Liver (tissue), 3 donors: ENCODE measurements at regions not wholly inside any gene's neighbourhood (a gene's known extent, or its start where the extent isn't known, plus 50 kb on each side); places are given as distances from the start of the nearest gene placed in this dataset.

Experiments used
- JUND ChIP-seq, 2 donors: IDR thresholded peaks; 2 replicates each; pipeline ENCODE4 v1.6.1; 2016; ENCODE audit warnings: antibody characterized with exemption in 2 of 2
- RAD21 ChIP-seq, 2 donors: IDR thresholded peaks; 2 replicates each; pipeline ENCODE4 v1.6.1; 2016; ENCODE audit warnings: antibody characterized with exemption in 2 of 2, mild to moderate bottlenecking in 2 of 2
- SP1 ChIP-seq: IDR thresholded peaks from 2 replicates; pipeline ENCODE4 v1.6.1; 2018; ENCODE audit warnings: antibody characterized with exemption, mild to moderate bottlenecking
- TAF1 ChIP-seq: conservative IDR thresholded peaks from 2 replicates; pipeline ENCODE4 v1.6.1; 2016; ENCODE audit warnings: antibody characterized with exemption, mild to moderate bottlenecking
- TF ChIP-seq, protein P1 (sequence below): fragments of 150-350 bp; IDR thresholded peaks from 2 replicates; pipeline ENCODE4 v1.5.1; 2017; ENCODE audit warnings: improper control_type of control experiment, low read depth, low read length; ENCODE audit not compliant: missing input control
- TF ChIP-seq, protein P2 (sequence below): IDR thresholded peaks from 2 replicates; pipeline ENCODE4 v1.6.1; 2016; ENCODE audit warnings: antibody characterized with exemption
- TF ChIP-seq, protein P3 (sequence below): IDR thresholded peaks from 2 replicates; pipeline ENCODE4 v1.6.1; 2016; ENCODE audit warnings: antibody characterized with exemption
- donor health status: healthy.
- donor health status: healthy.

DNA sequence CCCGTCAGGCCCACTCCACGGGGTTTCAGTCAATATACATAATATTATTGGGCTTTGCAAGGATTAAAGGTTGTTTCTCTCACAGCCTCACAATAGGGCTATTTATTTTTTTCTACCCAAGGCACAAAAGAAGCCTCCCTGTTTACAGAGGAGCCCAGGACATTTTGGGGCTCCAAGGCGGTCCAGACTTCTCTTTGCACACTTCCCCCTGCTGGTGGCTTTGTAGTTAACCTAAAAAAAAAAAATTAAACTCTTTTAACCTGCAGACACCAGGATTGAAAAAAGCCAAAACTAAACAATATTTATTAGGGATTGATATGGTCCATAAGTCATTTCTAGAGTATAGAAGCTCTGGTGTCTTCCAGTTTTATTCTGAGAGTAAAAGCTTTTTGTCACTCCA lies 169.7 kb upstream of the ZFHX3 start:
- TF ChIP-seq, protein P1, sequence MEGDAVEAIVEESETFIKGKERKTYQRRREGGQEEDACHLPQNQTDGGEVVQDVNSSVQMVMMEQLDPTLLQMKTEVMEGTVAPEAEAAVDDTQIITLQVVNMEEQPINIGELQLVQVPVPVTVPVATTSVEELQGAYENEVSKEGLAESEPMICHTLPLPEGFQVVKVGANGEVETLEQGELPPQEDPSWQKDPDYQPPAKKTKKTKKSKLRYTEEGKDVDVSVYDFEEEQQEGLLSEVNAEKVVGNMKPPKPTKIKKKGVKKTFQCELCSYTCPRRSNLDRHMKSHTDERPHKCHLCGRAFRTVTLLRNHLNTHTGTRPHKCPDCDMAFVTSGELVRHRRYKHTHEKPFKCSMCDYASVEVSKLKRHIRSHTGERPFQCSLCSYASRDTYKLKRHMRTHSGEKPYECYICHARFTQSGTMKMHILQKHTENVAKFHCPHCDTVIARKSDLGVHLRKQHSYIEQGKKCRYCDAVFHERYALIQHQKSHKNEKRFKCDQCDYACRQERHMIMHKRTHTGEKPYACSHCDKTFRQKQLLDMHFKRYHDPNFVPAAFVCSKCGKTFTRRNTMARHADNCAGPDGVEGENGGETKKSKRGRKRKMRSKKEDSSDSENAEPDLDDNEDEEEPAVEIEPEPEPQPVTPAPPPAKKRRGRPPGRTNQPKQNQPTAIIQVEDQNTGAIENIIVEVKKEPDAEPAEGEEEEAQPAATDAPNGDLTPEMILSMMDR = no peak
- TF ChIP-seq, protein P2, sequence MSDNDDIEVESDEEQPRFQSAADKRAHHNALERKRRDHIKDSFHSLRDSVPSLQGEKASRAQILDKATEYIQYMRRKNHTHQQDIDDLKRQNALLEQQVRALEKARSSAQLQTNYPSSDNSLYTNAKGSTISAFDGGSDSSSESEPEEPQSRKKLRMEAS = no peak
- TF ChIP-seq JUND (IDR thresholded peaks at IDR 0.05) (no peak), TAF1 (no peak), SP1 (no peak), RAD21 (IDR thresholded peaks at IDR 0.05) (peak in 1 of 2 donors; percentile 21)
- TF ChIP-seq, protein P3, sequence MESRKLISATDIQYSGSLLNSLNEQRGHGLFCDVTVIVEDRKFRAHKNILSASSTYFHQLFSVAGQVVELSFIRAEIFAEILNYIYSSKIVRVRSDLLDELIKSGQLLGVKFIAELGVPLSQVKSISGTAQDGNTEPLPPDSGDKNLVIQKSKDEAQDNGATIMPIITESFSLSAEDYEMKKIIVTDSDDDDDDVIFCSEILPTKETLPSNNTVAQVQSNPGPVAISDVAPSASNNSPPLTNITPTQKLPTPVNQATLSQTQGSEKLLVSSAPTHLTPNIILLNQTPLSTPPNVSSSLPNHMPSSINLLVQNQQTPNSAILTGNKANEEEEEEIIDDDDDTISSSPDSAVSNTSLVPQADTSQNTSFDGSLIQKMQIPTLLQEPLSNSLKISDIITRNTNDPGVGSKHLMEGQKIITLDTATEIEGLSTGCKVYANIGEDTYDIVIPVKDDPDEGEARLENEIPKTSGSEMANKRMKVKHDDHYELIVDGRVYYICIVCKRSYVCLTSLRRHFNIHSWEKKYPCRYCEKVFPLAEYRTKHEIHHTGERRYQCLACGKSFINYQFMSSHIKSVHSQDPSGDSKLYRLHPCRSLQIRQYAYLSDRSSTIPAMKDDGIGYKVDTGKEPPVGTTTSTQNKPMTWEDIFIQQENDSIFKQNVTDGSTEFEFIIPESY = no peak
